ENCODE measurements at regions not wholly inside any gene's neighbourhood (a gene's known extent, or its start where the extent isn't known, plus 50 kb on each side); places are given as distances from the start of the nearest gene placed in this dataset.

- Mint-ChIP-seq H3K36me3 (ENCODE audit: low read depth) (peaks cover 21% of the 10 kb centered on the region; the same call in 2 of the 3 replicates), H3K4me1 (no peaks in the 10 kb centered on the region; the same call in 2 of the 3 replicates), H3K27me3 (ENCODE audit: insufficient read depth, low read depth, poor library complexity) (peaks cover 2% of the 10 kb centered on the region), H3K27ac (no peak overlapping the region), H3K4me3 (no peak overlapping the region), H3K9me3 (peaks cover 84% of the 10 kb centered on the region)
- TF ChIP-seq STAT1 (IDR thresholded peaks at IDR 0.05; ENCODE audit: unreplicated experiment) = no peak
- no peak for TF ChIP-seq ZNF114 (CRISPR knock-in tag; IDR thresholded peaks at IDR 0.05)
- TF ChIP-seq EZH2phosphoT487 (IDR thresholded peaks at IDR 0.05; ENCODE audit: unreplicated experiment) = no peak
- TF ChIP-seq JUNB (IDR thresholded peaks at IDR 0.05; ENCODE audit: unreplicated experiment) = no peak
- TF ChIP-seq, protein P1, sequence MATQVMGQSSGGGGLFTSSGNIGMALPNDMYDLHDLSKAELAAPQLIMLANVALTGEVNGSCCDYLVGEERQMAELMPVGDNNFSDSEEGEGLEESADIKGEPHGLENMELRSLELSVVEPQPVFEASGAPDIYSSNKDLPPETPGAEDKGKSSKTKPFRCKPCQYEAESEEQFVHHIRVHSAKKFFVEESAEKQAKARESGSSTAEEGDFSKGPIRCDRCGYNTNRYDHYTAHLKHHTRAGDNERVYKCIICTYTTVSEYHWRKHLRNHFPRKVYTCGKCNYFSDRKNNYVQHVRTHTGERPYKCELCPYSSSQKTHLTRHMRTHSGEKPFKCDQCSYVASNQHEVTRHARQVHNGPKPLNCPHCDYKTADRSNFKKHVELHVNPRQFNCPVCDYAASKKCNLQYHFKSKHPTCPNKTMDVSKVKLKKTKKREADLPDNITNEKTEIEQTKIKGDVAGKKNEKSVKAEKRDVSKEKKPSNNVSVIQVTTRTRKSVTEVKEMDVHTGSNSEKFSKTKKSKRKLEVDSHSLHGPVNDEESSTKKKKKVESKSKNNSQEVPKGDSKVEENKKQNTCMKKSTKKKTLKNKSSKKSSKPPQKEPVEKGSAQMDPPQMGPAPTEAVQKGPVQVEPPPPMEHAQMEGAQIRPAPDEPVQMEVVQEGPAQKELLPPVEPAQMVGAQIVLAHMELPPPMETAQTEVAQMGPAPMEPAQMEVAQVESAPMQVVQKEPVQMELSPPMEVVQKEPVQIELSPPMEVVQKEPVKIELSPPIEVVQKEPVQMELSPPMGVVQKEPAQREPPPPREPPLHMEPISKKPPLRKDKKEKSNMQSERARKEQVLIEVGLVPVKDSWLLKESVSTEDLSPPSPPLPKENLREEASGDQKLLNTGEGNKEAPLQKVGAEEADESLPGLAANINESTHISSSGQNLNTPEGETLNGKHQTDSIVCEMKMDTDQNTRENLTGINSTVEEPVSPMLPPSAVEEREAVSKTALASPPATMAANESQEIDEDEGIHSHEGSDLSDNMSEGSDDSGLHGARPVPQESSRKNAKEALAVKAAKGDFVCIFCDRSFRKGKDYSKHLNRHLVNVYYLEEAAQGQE (IDR thresholded peaks at IDR 0.05; ENCODE audit: unreplicated experiment) = no peak
- no peak for TF ChIP-seq EZH2 (IDR thresholded peaks at IDR 0.05; ENCODE audit: low read depth, unreplicated experiment)
- TF ChIP-seq, protein P2, sequence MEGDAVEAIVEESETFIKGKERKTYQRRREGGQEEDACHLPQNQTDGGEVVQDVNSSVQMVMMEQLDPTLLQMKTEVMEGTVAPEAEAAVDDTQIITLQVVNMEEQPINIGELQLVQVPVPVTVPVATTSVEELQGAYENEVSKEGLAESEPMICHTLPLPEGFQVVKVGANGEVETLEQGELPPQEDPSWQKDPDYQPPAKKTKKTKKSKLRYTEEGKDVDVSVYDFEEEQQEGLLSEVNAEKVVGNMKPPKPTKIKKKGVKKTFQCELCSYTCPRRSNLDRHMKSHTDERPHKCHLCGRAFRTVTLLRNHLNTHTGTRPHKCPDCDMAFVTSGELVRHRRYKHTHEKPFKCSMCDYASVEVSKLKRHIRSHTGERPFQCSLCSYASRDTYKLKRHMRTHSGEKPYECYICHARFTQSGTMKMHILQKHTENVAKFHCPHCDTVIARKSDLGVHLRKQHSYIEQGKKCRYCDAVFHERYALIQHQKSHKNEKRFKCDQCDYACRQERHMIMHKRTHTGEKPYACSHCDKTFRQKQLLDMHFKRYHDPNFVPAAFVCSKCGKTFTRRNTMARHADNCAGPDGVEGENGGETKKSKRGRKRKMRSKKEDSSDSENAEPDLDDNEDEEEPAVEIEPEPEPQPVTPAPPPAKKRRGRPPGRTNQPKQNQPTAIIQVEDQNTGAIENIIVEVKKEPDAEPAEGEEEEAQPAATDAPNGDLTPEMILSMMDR (conservative IDR thresholded peaks at IDR 0.05; ENCODE audit: low read depth in 2 of 2) = no peak
- TF ChIP-seq, protein P3, sequence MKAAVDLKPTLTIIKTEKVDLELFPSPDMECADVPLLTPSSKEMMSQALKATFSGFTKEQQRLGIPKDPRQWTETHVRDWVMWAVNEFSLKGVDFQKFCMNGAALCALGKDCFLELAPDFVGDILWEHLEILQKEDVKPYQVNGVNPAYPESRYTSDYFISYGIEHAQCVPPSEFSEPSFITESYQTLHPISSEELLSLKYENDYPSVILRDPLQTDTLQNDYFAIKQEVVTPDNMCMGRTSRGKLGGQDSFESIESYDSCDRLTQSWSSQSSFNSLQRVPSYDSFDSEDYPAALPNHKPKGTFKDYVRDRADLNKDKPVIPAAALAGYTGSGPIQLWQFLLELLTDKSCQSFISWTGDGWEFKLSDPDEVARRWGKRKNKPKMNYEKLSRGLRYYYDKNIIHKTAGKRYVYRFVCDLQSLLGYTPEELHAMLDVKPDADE (IDR thresholded peaks at IDR 0.05) = no peak
- TF ChIP-seq, protein P4, sequence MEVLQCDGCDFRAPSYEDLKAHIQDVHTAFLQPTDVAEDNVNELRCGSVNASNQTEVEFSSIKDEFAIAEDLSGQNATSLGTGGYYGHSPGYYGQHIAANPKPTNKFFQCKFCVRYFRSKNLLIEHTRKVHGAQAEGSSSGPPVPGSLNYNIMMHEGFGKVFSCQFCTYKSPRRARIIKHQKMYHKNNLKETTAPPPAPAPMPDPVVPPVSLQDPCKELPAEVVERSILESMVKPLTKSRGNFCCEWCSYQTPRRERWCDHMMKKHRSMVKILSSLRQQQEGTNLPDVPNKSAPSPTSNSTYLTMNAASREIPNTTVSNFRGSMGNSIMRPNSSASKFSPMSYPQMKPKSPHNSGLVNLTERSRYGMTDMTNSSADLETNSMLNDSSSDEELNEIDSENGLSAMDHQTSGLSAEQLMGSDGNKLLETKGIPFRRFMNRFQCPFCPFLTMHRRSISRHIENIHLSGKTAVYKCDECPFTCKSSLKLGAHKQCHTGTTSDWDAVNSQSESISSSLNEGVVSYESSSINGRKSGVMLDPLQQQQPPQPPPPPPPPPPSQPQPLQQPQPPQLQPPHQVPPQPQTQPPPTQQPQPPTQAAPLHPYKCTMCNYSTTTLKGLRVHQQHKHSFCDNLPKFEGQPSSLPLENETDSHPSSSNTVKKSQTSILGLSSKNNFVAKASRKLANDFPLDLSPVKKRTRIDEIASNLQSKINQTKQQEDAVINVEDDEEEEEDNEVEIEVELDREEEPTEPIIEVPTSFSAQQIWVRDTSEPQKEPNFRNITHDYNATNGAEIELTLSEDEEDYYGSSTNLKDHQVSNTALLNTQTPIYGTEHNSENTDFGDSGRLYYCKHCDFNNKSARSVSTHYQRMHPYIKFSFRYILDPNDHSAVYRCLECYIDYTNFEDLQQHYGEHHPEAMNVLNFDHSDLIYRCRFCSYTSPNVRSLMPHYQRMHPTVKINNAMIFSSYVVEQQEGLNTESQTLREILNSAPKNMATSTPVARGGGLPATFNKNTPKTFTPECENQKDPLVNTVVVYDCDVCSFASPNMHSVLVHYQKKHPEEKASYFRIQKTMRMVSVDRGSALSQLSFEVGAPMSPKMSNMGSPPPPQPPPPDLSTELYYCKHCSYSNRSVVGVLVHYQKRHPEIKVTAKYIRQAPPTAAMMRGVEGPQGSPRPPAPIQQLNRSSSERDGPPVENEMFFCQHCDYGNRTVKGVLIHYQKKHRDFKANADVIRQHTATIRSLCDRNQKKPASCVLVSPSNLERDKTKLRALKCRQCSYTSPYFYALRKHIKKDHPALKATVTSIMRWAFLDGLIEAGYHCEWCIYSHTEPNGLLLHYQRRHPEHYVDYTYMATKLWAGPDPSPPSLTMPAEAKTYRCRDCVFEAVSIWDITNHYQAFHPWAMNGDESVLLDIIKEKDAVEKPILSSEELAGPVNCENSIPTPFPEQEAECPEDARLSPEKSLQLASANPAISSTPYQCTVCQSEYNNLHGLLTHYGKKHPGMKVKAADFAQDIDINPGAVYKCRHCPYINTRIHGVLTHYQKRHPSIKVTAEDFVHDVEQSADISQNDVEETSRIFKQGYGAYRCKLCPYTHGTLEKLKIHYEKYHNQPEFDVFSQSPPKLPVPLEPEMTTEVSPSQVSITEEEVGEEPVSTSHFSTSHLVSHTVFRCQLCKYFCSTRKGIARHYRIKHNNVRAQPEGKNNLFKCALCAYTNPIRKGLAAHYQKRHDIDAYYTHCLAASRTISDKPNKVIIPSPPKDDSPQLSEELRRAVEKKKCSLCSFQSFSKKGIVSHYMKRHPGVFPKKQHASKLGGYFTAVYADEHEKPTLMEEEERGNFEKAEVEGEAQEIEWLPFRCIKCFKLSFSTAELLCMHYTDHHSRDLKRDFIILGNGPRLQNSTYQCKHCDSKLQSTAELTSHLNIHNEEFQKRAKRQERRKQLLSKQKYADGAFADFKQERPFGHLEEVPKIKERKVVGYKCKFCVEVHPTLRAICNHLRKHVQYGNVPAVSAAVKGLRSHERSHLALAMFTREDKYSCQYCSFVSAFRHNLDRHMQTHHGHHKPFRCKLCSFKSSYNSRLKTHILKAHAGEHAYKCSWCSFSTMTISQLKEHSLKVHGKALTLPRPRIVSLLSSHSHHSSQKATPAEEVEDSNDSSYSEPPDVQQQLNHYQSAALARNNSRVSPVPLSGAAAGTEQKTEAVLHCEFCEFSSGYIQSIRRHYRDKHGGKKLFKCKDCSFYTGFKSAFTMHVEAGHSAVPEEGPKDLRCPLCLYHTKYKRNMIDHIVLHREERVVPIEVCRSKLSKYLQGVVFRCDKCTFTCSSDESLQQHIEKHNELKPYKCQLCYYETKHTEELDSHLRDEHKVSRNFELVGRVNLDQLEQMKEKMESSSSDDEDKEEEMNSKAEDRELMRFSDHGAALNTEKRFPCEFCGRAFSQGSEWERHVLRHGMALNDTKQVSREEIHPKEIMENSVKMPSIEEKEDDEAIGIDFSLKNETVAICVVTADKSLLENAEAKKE (CRISPR knock-in tag; IDR thresholded peaks at IDR 0.05) = no peak
- no peak for TF ChIP-seq ZNF331 (CRISPR knock-in tag; IDR thresholded peaks at IDR 0.05; ENCODE audit: low read depth)
- TF ChIP-seq CREB1 (CRISPR knock-in tag; IDR thresholded peaks at IDR 0.05; ENCODE audit: low read depth) = no peak
- TF ChIP-seq NANOG (IDR thresholded peaks at IDR 0.05; ENCODE audit: borderline replicate concordance) = no peak
- TF ChIP-seq POLR2AphosphoS5 (IDR thresholded peaks at IDR 0.05; ENCODE audit: low read depth) = no peak
- no peak overlapping the region for H3K4me3 ChIP-seq
- H3K9me2 ChIP-seq (ENCODE audit: insufficient read depth) = no peaks in the 10 kb centered on the region
- H3K36me3 ChIP-seq (ENCODE audit: insufficient read depth) = no peaks in the 10 kb centered on the region
- H3K79me2 ChIP-seq (replicated peaks; ENCODE audit: insufficient read depth) = no peaks in the 10 kb centered on the region
- no peak for DNase-seq (ENCODE audit: low spot score)
- ATAC-seq = peak; percentile 58
- no peaks in the 10 kb centered on the region for H3F3A ChIP-seq (replicated peaks; ENCODE audit: low read depth)
- H3K27me3 ChIP-seq (ENCODE audit: insufficient read depth) = no peaks in the 10 kb centered on the region
- H4K20me1 ChIP-seq (replicated peaks; ENCODE audit: insufficient read depth) = no peaks in the 10 kb centered on the region
- H2AFZ ChIP-seq = no peak overlapping the region
- H3K4me1 ChIP-seq (ENCODE audit: insufficient read depth) = no peaks in the 10 kb centered on the region
- no peak overlapping the region for H3K4me2 ChIP-seq
- no peak overlapping the region for H3K27ac ChIP-seq (ENCODE audit: low read depth)
Observed at GRCh38 chr16:6964679-6965078, 368.0 kb upstream of the RBFOX1 start.
